ENCODE measurements at regions not wholly inside any gene's neighbourhood (a gene's known extent, or its start where the extent isn't known, plus 50 kb on each side); places are given as distances from the start of the nearest gene placed in this dataset.

- no peak for TF ChIP-seq E2F4 (IDR thresholded peaks at IDR 0.05; ENCODE audit: low read depth, low read length)
- no peak for TF ChIP-seq IRF4 (IDR thresholded peaks at IDR 0.05; ENCODE audit: low read depth, low read length)
- no peak for TF ChIP-seq ETV6 (conservative IDR thresholded peaks at IDR 0.05 in 1 of 2, IDR thresholded peaks at IDR 0.05 in 1 of 2; ENCODE audit: borderline replicate concordance in 1 of 2, low read depth in 1 of 2)
- TF ChIP-seq HDGF (IDR thresholded peaks at IDR 0.05): no peak
- no peak for TF ChIP-seq EED (IDR thresholded peaks at IDR 0.05; ENCODE audit: low read depth)
- TF ChIP-seq IKZF1 (conservative IDR thresholded peaks at IDR 0.05): no peak
- TF ChIP-seq LARP7 (IDR thresholded peaks at IDR 0.05): no peak
- ChIA-PET SMC1A (ENCODE audit: uncharacterized antibody, unreplicated experiment) (interaction anchor here (0.8 to 1.6 kb wide), 2 partner anchors 17 to 28 kb away, joined by 4 read pairs; no protein-coding TSS in a partner anchor), RAD21 (ENCODE audit: unreplicated experiment) (no interaction called here), CTCF (interaction anchor here (1.0 to 1.3 kb wide), 2 partner anchors 9 to 11 kb away, joined by 3 read pairs; no protein-coding TSS in a partner anchor), POLR2A (interaction anchor here (0.7 kb wide), 1 partner anchor 37 kb away, joined by 3 read pairs; no protein-coding TSS in a partner anchor)
- intact Hi-C loops (cut with micrococcal nuclease; ENCODE audit: unreplicated experiment) (no loop called here), in situ Hi-C loops (cut with MboI) (no loop called here)
- 40% methylated on average over 5 of the region's 5 CpGs for WGBS (ENCODE audit: insufficient coverage, insufficient replicate concordance, low lambda C conversion rate, missing lambda C conversion rate)
- Histone ChIP-seq H3K4me1 (ENCODE audit: control insufficient read depth, insufficient read depth, low read length) (no peaks in the 10 kb centered on the region), H3K4me3 (no peak overlapping the region), H3K36me3 (ENCODE audit: control insufficient read depth in 2 of 2, insufficient read depth in 2 of 2, low read length in 1 of 2) (no peaks in the 10 kb centered on the region), H3K27ac (ENCODE audit: control insufficient read depth, insufficient read depth) (no peak overlapping the region), H3K4me2 (ENCODE audit: control insufficient read depth, insufficient read depth) (no peak overlapping the region), H3K9ac (ENCODE audit: control insufficient read depth, insufficient read depth, low read length) (no peak overlapping the region), H4K20me1 (ENCODE audit: control insufficient read depth, insufficient read depth) (no peaks in the 10 kb centered on the region), H3K79me2 (ENCODE audit: control insufficient read depth, insufficient read depth, low read length) (no peaks in the 10 kb centered on the region), H3K27me3 (replicated peaks in 1 of 2; ENCODE audit: control insufficient read depth in 2 of 2, insufficient read depth in 2 of 2, low read length in 1 of 2) (no peaks in the 10 kb centered on the region), H2AFZ (ENCODE audit: control insufficient read depth, low read depth, low read length) (no peak overlapping the region), H3K9me3 (replicated peaks; ENCODE audit: control insufficient read depth, insufficient read depth, low read length) (no peaks in the 10 kb centered on the region)
- DNase-seq (ENCODE audit: low read depth, low spot score) (no peak), ATAC-seq (no peak), FAIRE-seq (no peak)
- BruUV-seq (replicated peaks): no TSS peak
Observed at GRCh38 chr11:131036514-131036913, 120.2 kb upstream of the SNX19 start.

- H2AFZ ChIP-seq (ENCODE audit: control insufficient read depth, low read depth, low read length): no peak overlapping the region
- no peak for FAIRE-seq
- H3K36me3 ChIP-seq (ENCODE audit: control insufficient read depth in 2 of 2, insufficient read depth in 2 of 2, low read length in 1 of 2): no peaks in the 10 kb centered on the region
- H3K4me3 ChIP-seq: no peak overlapping the region
- H3K4me2 ChIP-seq (ENCODE audit: control insufficient read depth, insufficient read depth): no peak overlapping the region
- in situ Hi-C loops (cut with MboI) (no loop called here), intact Hi-C loops (cut with micrococcal nuclease; ENCODE audit: unreplicated experiment) (no loop called here)
- BruUV-seq (replicated peaks): no TSS peak
- ChIA-PET SMC1A (ENCODE audit: uncharacterized antibody, unreplicated experiment) (no interaction called here), CTCF (interaction anchor here (1.3 to 1.5 kb wide), 2 partner anchors 23 to 27 kb away, joined by 3 read pairs; no protein-coding TSS in a partner anchor), POLR2A (no interaction called here), RAD21 (ENCODE audit: unreplicated experiment) (no interaction called here)
- no peaks in the 10 kb centered on the region for H3K27me3 ChIP-seq (replicated peaks in 1 of 2; ENCODE audit: control insufficient read depth in 2 of 2, insufficient read depth in 2 of 2, low read length in 1 of 2)
- no peak for DNase-seq (ENCODE audit: low read depth, low spot score)
- no peak overlapping the region for H3K9ac ChIP-seq (ENCODE audit: control insufficient read depth, insufficient read depth, low read length)
- H3K79me2 ChIP-seq (ENCODE audit: control insufficient read depth, insufficient read depth, low read length): no peaks in the 10 kb centered on the region
- ATAC-seq: no peak
- H3K9me3 ChIP-seq (replicated peaks; ENCODE audit: control insufficient read depth, insufficient read depth, low read length): no peaks in the 10 kb centered on the region
- 9% methylated on average over 7 of the region's 7 CpGs for WGBS (ENCODE audit: insufficient coverage, insufficient replicate concordance, low lambda C conversion rate, missing lambda C conversion rate)
- no peak overlapping the region for H3K27ac ChIP-seq (ENCODE audit: control insufficient read depth, insufficient read depth)
- TF ChIP-seq TBL1XR1 (IDR thresholded peaks at IDR 0.05; ENCODE audit: low read depth, low read length): no peak
- TF ChIP-seq ELK1 (IDR thresholded peaks at IDR 0.05; ENCODE audit: low read depth, low read length): no peak
- H4K20me1 ChIP-seq (ENCODE audit: control insufficient read depth, insufficient read depth): no peaks in the 10 kb centered on the region
- no peaks in the 10 kb centered on the region for H3K4me1 ChIP-seq (ENCODE audit: control insufficient read depth, insufficient read depth, low read length)
Observed at GRCh38 chr11:131037873-131038272, 121.6 kb upstream of the SNX19 start.

All from GM12878 (cell line).